GM21528 (cell line): ENCODE measurements at regions not wholly inside any gene's neighbourhood (a gene's known extent, or its start where the extent isn't known, plus 50 kb on each side); places are given as distances from the start of the nearest gene placed in this dataset.

ENCODE experiments used
- ATAC-seq: cut with Tn5 transposase; IDR thresholded peaks from one replicate; pipeline ENCODE4 v1.9.1; 2021; ENCODE audit warnings: mild to moderate bottlenecking, moderate library complexity; ENCODE audit not compliant: unreplicated experiment, low FRiP score

GRCh38 chr3:77837456-77838025 is 797.6 kb downstream of the ROBO2 start:
- ATAC-seq, result no peak

- no peak for ATAC-seq
These were observed 819.3 kb downstream of the ROBO2 start for GRCh38 chr3:77859156-77859555.

- ATAC-seq, result no peak
These were observed 828.8 kb downstream of the ROBO2 start for GRCh38 chr3:77868725-77869124.

GRCh38 chr3:77869423-77869822 is 829.5 kb downstream of the ROBO2 start:
- ATAC-seq, result no peak

- no peak for ATAC-seq
These were observed 831.5 kb downstream of the ROBO2 start for GRCh38 chr3:77871436-77871835.

- ATAC-seq, result no peak
These were observed 833.7 kb downstream of the ROBO2 start for GRCh38 chr3:77873598-77873997.

GRCh38 chr3:77885381-77885780 is 845.5 kb downstream of the ROBO2 start:
- no peak for ATAC-seq

GRCh38 chr3:77887611-77888010 is 847.7 kb downstream of the ROBO2 start:
- no peak for ATAC-seq

GRCh38 chr3:77889616-77890015 is 849.7 kb downstream of the ROBO2 start:
- ATAC-seq, result no peak

GRCh38 chr3:77898621-77899020 is 858.7 kb downstream of the ROBO2 start:
- ATAC-seq, result no peak

GRCh38 chr3:77902675-77903074 is 862.8 kb downstream of the ROBO2 start:
- ATAC-seq, result no peak

GRCh38 chr3:77906102-77906709 is 866.3 kb downstream of the ROBO2 start:
- no peak for ATAC-seq

- ATAC-seq, result no peak
These were observed 873.8 kb downstream of the ROBO2 start for GRCh38 chr3:77913524-77914174.

- ATAC-seq, result no peak
These were observed 875.4 kb downstream of the ROBO2 start for GRCh38 chr3:77915336-77915735.

GRCh38 chr3:77917225-77917624 is 877.3 kb downstream of the ROBO2 start:
- ATAC-seq, result no peak

- no peak for ATAC-seq
These were observed 879.3 kb downstream of the ROBO2 start for GRCh38 chr3:77919244-77919643.

GRCh38 chr3:77931255-77932009 is 891.5 kb downstream of the ROBO2 start:
- no peak for ATAC-seq

- ATAC-seq, result no peak
These were observed 893.0 kb downstream of the ROBO2 start for GRCh38 chr3:77932926-77933325.

GRCh38 chr3:77933926-77934325 is 894.0 kb downstream of the ROBO2 start:
- ATAC-seq, result no peak

GRCh38 chr3:77935418-77935817 is 895.5 kb downstream of the ROBO2 start:
- ATAC-seq, result no peak

GRCh38 chr3:77939726-77940125 is 899.8 kb downstream of the ROBO2 start:
- ATAC-seq, result no peak
